ENCODE measurements at regions not wholly inside any gene's neighbourhood (a gene's known extent, or its start where the extent isn't known, plus 50 kb on each side); places are given as distances from the start of the nearest gene placed in this dataset.
A peak's percentile ranks its signal among the peaks of the same experiment; 100 is the strongest.
"Not testable (repeated sequence)": the region's sequence is repeated elsewhere in the genome, so short reads cannot be mapped to it uniquely, and the experiment has no call there.

GRCh38 chr11:71638801-71639519 is 56.3 kb upstream of the KRTAP5-11 start:
- DNase-seq = peak; percentile 13

- peak; percentile 3 for DNase-seq
These were observed 56.8 kb upstream of the KRTAP5-11 start for GRCh38 chr11:71639520-71639849.

GRCh38 chr11:71639916-71640315 is 57.2 kb upstream of the KRTAP5-11 start:
- DNase-seq = not testable (repeated sequence)

- not testable (repeated sequence) for DNase-seq
These were observed 64.4 kb upstream of the KRTAP5-11 start for GRCh38 chr11:71647078-71647477.

- DNase-seq = not testable (repeated sequence)
These were observed 70.3 kb upstream of the KRTAP5-11 start for GRCh38 chr11:71652998-71653397.

GRCh38 chr11:71654423-71654822 is 71.7 kb upstream of the KRTAP5-11 start:
- DNase-seq = not testable (repeated sequence)

GRCh38 chr11:71655041-71655440 is 72.4 kb upstream of the KRTAP5-11 start:
- not testable (repeated sequence) for DNase-seq

- not testable (repeated sequence) for DNase-seq
These were observed 73.8 kb upstream of the KRTAP5-11 start for GRCh38 chr11:71656513-71656912.

- not testable (repeated sequence) for DNase-seq
These were observed 82.3 kb upstream of the KRTAP5-11 start for GRCh38 chr11:71664941-71665340.

- not testable (repeated sequence) for DNase-seq
These were observed 115.4 kb upstream of the KRTAP5-11 start for GRCh38 chr11:71698110-71698509.

GRCh38 chr11:71698961-71699360 is 116.3 kb upstream of the KRTAP5-11 start:
- DNase-seq = not testable (repeated sequence)

- DNase-seq = not testable (repeated sequence)
These were observed 119.0 kb upstream of the KRTAP5-11 start for GRCh38 chr11:71701435-71702291.

GRCh38 chr11:71705086-71705737 is 122.5 kb upstream of the KRTAP5-11 start:
- not testable (repeated sequence) for DNase-seq

- DNase-seq = not testable (repeated sequence)
These were observed 123.2 kb upstream of the KRTAP5-11 start for GRCh38 chr11:71705738-71706432.

- DNase-seq = not testable (repeated sequence)
These were observed 124.4 kb upstream of the KRTAP5-11 start for GRCh38 chr11:71707083-71707482.

GRCh38 chr11:71709541-71709940 is 123.5 kb upstream of the DEFB108B start:
- not testable (repeated sequence) for DNase-seq

GRCh38 chr11:71710171-71710671 is 122.8 kb upstream of the DEFB108B start:
- DNase-seq = not testable (repeated sequence)

- DNase-seq = not testable (repeated sequence)
These were observed 122.2 kb upstream of the DEFB108B start for GRCh38 chr11:71710701-71711385.

- not testable (repeated sequence) for DNase-seq
These were observed 120.7 kb upstream of the DEFB108B start for GRCh38 chr11:71712350-71712749.

- DNase-seq = not testable (repeated sequence)
These were observed 120.2 kb upstream of the DEFB108B start for GRCh38 chr11:71712846-71713245.

GRCh38 chr11:71714510-71714909 is 118.5 kb upstream of the DEFB108B start:
- DNase-seq = not testable (repeated sequence)

- DNase-seq = not testable (repeated sequence)
These were observed 111.2 kb upstream of the DEFB108B start for GRCh38 chr11:71721840-71722239.
